Colonic mucosa (tissue), 4 donors: ENCODE measurements at regions not wholly inside any gene's neighbourhood (a gene's known extent, or its start where the extent isn't known, plus 50 kb on each side); places are given as distances from the start of the nearest gene placed in this dataset.

ENCODE experiments used
- DNase-seq: peaks from one replicate; pipeline ENCODE4 v3.0.0-alpha.2; 2020
- H3K27ac ChIP-seq: fragments of 200-600 bp; one replicate; pipeline ENCODE4 v1.8.0; 2021
- H3K27me3 ChIP-seq: fragments of 200-600 bp; one replicate; pipeline ENCODE4 v1.8.0; 2021
- H3K36me3 ChIP-seq: fragments of 200-600 bp; one replicate; pipeline ENCODE4 v1.8.0; 2021
- H3K4me1 ChIP-seq: fragments of 200-600 bp; one replicate; pipeline ENCODE4 v1.8.0; 2021; ENCODE audit warnings: mild to moderate bottlenecking
- H3K4me3 ChIP-seq: fragments of 200-600 bp; one replicate; pipeline ENCODE4 v1.8.0; 2021
- H3K9ac ChIP-seq, 2 donors: one replicate each; pipeline ENCODE4 v1.7.0; 2013; ENCODE audit warnings: control low read depth in 2 of 2, low read depth in 2 of 2, low read length in 2 of 2
- H3K9me3 ChIP-seq: fragments of 200-600 bp; one replicate; pipeline ENCODE4 v1.8.0; 2021
- intact Hi-C: fragments of 100-400 bp; cut with DNase I; formaldehyde crosslinking; loops from one replicate; pipeline ENCODE4 v1.14.1; 2022
- TF ChIP-seq, protein P1 (sequence below): fragments of 200-600 bp; IDR thresholded peaks from one replicate; pipeline ENCODE4 v1.8.0; 2022; ENCODE audit warnings: antibody characterized with exemption, mild to moderate bottlenecking
- donor health status: healthy.
- donor health status: DM: no; HTN: no; CAD: no.
- donor health status: DM: no; HTN: no; CAD: no.

DNA sequence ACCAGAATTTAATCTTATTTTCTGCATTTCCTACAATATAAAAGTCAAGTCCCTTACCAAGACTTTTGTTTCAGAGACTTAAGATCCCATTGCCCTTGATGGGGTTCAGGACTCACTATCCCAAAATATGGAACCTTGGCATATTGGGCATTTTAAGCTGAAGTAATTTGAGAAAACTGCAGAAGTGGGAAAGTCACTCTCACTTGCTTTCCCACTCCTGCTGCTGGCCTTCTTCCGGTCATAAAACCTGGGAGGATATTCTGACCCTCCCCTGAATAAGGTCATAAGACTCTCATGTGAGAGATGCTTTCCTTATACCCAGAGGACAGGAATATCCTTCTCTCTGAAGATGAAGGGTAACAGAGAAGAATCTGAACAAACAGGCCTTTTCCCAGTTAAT lies 92.8 kb upstream of the IFNGR1 start:
- intact Hi-C loops: loop anchor here (2.0 to 5.0 kb wide), 2 partner anchors 39 to 175 kb away; no protein-coding TSS in a partner anchor
- TF ChIP-seq, protein P1, sequence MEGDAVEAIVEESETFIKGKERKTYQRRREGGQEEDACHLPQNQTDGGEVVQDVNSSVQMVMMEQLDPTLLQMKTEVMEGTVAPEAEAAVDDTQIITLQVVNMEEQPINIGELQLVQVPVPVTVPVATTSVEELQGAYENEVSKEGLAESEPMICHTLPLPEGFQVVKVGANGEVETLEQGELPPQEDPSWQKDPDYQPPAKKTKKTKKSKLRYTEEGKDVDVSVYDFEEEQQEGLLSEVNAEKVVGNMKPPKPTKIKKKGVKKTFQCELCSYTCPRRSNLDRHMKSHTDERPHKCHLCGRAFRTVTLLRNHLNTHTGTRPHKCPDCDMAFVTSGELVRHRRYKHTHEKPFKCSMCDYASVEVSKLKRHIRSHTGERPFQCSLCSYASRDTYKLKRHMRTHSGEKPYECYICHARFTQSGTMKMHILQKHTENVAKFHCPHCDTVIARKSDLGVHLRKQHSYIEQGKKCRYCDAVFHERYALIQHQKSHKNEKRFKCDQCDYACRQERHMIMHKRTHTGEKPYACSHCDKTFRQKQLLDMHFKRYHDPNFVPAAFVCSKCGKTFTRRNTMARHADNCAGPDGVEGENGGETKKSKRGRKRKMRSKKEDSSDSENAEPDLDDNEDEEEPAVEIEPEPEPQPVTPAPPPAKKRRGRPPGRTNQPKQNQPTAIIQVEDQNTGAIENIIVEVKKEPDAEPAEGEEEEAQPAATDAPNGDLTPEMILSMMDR: no peak

DNA sequence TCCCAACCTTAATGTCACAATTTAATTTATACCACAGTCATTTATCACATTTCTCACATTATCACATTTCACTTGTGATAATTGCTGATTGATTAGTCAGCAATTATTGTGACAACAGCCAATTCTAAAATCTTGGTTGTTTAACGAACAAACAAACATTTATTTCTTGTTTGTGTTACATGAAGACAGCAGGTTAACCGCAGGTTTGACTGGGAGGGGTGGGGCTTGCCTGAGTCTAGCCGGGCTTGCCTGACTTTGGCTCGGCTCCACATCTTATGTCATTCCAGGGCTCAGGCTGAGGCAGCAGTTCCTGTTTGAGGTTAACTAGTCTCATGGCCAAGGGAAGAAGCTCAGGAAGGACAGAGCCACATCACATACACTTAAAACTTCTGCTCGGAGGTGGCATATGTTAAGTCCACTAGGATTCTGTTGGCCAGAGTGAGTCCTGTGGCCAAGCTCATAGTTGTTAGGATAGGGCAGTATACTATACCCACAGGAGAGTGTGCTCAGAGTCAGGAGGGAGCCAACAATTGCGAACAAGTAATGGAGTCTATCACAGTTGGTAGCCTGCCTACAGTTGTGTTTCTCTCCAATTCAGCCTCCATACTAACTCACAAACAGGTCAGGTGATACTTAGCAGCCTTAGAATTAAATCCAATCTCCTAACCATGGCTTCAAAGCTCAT lies 90.0 kb upstream of the IFNGR1 start:
- Histone ChIP-seq H3K27me3 (no peaks in the 10 kb centered on the region), H3K4me3 (no peak overlapping the region), H3K27ac (no peak overlapping the region), H3K9me3 (no peaks in the 10 kb centered on the region), H3K9ac (no peak overlapping the region), H3K36me3 (no peaks in the 10 kb centered on the region), H3K4me1 (peaks cover 9% of the 10 kb centered on the region)
- DNase-seq: peak; percentile 91
- TF ChIP-seq, protein P1: no peak
- intact Hi-C loops: no loop called here

More for the DNA sequence above, 92.8 kb upstream of the IFNGR1 start:
- Histone ChIP-seq H3K27ac (no peak overlapping the region), H3K36me3 (no peaks in the 10 kb centered on the region), H3K9me3 (no peaks in the 10 kb centered on the region), H3K4me1 (peaks cover 10% of the 10 kb centered on the region), H3K9ac (no peak overlapping the region), H3K4me3 (no peak overlapping the region), H3K27me3 (no peaks in the 10 kb centered on the region)
- no peak for DNase-seq

DNA sequence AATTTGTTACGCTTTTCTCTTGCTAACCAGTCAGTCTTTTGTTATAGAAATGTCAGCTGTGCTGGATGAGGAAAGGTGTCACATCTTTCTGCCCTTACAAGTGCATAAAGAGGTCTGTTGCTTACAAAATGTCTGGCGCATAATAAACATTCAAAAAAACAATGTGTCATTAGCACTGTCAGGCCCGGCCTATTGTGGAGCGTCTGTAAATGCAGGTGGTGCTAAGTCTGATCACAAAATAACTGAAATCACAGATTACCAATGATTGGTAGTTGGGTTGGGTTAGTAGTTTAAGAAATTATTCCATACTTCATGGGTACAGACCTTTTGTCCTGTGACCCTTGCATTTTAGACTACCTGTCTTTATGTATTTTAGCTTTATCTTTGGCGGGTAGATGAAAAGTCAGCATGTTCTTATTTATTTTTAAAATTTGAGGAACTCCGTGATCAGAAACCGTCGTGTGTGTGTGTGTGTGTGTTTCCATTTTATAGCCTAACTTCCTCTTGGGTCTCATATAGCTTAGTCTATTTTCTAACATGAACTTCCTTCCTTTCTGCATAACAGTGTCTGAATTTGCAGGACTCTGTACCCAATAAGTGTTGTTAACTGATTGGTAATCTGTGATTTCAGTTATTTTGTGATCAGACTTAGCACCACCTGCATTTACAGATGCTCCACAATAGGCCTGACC lies 88.1 kb upstream of the IFNGR1 start:
- intact Hi-C loops: no loop called here
- TF ChIP-seq, protein P1: no peak
- Histone ChIP-seq H3K4me1 (peaks cover 6% of the 10 kb centered on the region), H3K27ac (no peak overlapping the region), H3K9ac (no peak overlapping the region), H3K36me3 (no peaks in the 10 kb centered on the region), H3K4me3 (no peak overlapping the region), H3K9me3 (no peaks in the 10 kb centered on the region), H3K27me3 (no peaks in the 10 kb centered on the region)
- DNase-seq: no peak

DNA sequence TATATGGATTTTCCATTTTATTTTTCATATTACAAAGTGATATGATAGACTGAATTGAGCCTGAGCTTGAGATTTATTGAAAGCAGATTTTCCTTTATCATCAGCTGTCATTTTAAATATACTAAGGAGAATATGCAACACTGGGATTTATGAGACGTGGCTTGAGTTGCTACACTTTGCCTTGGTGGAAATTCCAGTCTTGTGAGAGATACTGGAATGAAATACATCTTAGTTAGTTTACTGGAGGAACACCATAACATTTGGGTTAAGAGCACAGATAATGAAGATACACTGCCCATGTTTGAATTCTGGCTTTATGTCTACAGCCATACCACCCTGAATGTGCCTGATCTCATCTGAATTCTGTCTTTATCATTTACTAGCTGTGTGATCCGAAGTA lies 86.5 kb upstream of the IFNGR1 start:
- Histone ChIP-seq H3K27ac (no peak overlapping the region), H3K9me3 (no peaks in the 10 kb centered on the region), H3K36me3 (no peaks in the 10 kb centered on the region), H3K4me1 (peaks cover 6% of the 10 kb centered on the region), H3K4me3 (no peak overlapping the region), H3K27me3 (no peaks in the 10 kb centered on the region), H3K9ac (no peak overlapping the region)
- TF ChIP-seq, protein P1: no peak
- DNase-seq: no peak
- intact Hi-C loops: no loop called here

DNA sequence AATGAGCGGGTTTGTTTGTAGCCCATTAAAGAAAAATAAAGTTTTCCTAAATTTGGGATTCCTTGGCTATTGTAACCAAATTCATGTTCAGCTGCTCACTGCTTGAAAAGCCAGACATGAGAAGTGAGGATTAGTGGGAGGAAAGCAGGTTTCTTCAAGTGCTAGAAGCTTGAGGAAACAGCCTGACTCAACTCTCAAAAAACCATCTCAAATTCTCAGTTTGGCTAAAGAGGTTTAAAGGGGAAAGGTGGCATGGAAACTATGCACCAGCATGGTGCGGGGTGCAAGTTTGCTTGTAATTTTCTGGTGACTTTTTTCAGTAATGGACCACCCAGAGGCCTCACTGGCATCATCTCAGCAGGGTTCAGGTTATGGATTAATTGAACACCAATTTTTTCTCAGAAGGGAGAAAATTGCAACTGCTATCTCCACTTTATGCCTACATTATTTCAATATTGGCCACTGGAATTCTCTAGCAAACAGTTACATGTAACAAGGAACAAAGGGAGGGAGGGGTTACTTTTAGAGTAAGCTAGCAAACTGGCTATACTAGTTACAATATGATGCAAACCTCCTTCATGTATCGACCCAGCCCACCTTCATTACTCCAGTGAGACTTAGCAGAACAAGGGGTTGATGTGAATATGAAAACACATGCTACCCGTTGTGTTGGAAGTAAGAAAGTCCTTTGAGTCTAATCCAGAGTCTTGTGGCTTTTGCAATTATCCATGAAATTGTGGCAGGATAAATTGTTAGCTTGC lies 85.0 kb upstream of the IFNGR1 start:
- H3K27ac ChIP-seq: no peak overlapping the region
- no peaks in the 10 kb centered on the region for H3K9me3 ChIP-seq
- H3K4me3 ChIP-seq: no peak overlapping the region
- DNase-seq: no peak
- intact Hi-C loops: no loop called here
- no peaks in the 10 kb centered on the region for H3K4me1 ChIP-seq
- H3K36me3 ChIP-seq: no peaks in the 10 kb centered on the region
- TF ChIP-seq, protein P1: no peak
- no peak overlapping the region for H3K9ac ChIP-seq
- no peaks in the 10 kb centered on the region for H3K27me3 ChIP-seq
